22Rv1 (cell line): ENCODE measurements at regions not wholly inside any gene's neighbourhood (a gene's known extent, or its start where the extent isn't known, plus 50 kb on each side); places are given as distances from the start of the nearest gene placed in this dataset.

Experiments
- H3K27ac ChIP-seq: fragments of 450-650 bp; 2 replicates; pipeline ENCODE4 v1.5.1; 2017
- ZFX ChIP-seq: fragments of 450-650 bp; IDR thresholded peaks from 2 replicates; pipeline ENCODE4 v1.6.1; 2017; ENCODE audit warnings: antibody characterized with exemption, borderline replicate concordance
- TF ChIP-seq, protein P1 (sequence below): fragments of 450-650 bp; IDR thresholded peaks from 2 replicates; pipeline ENCODE4 v1.5.1; 2017; ENCODE audit warnings: mild to moderate bottlenecking

DNA sequence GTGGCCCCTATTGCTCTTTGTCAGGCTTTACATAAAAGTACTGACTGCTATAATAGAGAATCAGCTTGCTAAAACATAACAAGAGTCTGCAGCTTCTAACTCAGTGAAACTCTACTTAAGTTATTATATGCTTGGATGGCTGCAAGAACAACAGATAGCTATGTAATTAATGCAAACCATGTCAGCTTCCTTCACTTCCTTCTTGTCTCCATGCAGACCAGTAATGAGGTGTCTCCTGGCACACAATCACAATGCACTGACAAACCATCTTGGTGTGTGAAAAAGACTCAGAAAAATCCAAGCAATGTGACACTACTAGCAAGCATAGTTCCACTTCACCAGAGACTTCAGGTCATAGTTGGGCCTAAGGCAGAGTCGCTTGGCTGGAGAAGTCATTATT lies 2068.9 kb upstream of the PIK3C3 start:
- TF ChIP-seq ZFX: no peak
- TF ChIP-seq, protein P1, sequence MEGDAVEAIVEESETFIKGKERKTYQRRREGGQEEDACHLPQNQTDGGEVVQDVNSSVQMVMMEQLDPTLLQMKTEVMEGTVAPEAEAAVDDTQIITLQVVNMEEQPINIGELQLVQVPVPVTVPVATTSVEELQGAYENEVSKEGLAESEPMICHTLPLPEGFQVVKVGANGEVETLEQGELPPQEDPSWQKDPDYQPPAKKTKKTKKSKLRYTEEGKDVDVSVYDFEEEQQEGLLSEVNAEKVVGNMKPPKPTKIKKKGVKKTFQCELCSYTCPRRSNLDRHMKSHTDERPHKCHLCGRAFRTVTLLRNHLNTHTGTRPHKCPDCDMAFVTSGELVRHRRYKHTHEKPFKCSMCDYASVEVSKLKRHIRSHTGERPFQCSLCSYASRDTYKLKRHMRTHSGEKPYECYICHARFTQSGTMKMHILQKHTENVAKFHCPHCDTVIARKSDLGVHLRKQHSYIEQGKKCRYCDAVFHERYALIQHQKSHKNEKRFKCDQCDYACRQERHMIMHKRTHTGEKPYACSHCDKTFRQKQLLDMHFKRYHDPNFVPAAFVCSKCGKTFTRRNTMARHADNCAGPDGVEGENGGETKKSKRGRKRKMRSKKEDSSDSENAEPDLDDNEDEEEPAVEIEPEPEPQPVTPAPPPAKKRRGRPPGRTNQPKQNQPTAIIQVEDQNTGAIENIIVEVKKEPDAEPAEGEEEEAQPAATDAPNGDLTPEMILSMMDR: no peak
- no peak overlapping the region for H3K27ac ChIP-seq

DNA sequence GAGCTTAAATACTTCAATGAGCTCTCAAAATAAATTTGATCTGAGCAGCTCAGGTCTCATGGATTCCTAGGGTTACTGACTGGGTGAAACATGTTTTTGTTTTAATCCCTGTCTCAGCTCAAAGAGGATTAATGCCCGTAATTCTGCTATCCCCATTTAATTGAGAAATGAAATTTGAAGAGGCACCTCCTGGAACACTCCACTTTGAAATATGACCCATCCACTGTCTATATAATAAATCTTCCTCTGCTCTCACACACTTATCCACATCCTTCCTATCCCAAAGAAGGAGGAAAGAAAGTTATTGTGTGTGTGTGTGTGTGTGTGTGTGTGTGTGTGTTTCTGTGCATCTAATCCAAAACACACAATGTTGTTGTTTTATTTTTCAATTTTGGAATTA lies 2082.4 kb upstream of the PIK3C3 start:
- no peak overlapping the region for H3K27ac ChIP-seq
- TF ChIP-seq, protein P1: no peak
- TF ChIP-seq ZFX: no peak

DNA sequence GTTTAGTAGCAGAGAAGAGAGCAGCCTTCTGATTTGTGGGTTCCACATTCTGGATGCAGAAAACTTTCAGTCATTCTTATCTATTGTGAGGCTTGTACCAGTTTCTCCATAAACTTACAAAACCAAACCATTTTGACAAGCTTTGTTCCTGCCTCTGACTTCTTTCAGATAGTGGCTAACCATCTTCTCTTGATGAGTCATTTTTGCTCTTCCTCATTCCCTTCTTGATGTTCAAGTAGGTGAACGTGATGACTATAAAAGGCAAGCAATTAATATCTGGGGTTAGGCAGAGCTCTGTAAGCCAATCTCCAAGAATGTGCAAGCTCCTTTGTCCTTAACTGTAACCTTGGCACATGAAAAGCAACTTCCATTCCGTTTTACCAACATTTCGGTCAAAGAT lies 2083.1 kb upstream of the PIK3C3 start:
- no peak for TF ChIP-seq ZFX
- TF ChIP-seq, protein P1: no peak
- H3K27ac ChIP-seq: no peak overlapping the region

DNA sequence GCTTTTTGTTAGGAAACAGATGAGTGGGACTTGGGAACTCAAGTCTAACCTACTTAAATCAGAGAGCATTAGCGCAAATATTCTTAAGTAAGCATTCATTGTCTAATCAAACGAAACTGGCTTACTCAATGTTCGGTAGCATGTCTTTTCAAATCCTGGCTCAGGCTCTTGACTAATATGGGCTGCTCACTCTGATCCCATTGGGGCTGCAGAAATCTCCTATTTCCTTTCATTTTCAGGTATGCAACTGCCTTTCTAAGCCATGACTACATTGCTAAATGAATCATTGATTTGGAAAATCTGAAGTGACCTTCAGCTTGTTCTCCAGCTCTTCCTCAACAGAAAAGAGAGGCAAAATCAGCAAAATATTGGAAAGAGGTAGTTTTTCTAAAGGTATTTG lies 2084.4 kb upstream of the PIK3C3 start:
- H3K27ac ChIP-seq: no peak overlapping the region

DNA sequence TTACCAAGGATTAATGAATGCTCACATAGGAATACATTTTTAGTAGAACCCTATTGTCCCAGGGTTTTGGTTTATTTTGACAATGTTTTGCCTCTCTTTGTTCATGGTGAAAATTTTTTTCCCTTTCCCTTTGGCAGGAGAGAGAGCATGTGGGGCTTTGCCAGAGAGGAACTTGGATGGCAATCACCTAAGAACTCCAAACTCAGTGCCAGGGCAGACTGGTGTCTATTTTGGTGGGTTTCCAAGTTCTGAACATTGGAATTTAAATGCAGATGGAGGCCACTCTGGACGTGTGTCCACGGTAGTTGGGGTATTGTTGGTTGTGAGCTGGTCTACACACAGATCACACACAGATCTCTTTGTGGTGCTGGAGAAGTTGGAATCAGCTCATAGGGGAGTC lies 2091.1 kb upstream of the PIK3C3 start:
- no peak overlapping the region for H3K27ac ChIP-seq
- TF ChIP-seq, protein P1: no peak
- TF ChIP-seq ZFX: no peak

More for the DNA sequence above, 2084.4 kb upstream of the PIK3C3 start:
- TF ChIP-seq, protein P1: no peak
- TF ChIP-seq ZFX: no peak

DNA sequence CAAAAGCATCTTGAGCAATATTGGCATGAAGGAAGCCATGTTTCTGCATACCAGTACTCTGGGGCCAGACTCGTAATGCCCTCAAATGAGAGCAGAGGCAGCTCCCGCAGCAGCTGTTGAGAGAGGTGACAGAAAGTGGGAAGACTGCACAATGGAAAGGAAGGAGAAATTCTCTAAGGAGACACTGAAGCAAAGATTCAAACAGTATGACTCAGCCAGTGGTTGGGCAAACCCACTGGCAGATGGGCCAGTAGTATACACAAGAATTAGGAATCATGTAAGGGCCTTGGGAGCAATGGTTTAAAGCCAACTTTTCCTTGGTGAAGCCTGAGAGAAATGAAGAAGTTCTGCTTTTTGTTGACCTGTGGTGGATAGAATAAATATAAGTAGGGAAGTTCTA lies 2092.7 kb upstream of the PIK3C3 start:
- no peak overlapping the region for H3K27ac ChIP-seq

DNA sequence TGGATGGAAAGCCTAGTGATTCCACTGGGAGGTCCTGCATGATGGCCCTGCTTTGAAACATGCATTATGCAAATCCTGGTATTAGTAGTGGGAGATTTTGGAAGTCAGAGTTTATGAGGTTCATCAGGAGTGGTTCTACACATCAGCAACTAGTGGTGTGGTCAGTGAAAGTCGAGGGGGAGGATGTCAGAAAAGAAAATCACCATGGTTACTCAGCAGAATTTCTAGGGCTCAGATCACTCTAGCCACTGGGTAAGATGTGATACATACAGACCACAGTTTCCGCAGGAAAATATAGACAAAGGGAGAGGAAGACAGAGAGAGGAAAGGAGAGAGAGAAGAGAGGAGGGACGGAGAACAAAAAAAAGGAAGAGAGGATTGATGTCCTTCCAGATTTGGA lies 2100.7 kb upstream of the PIK3C3 start:
- no peak for TF ChIP-seq ZFX
- TF ChIP-seq, protein P1: no peak
- no peak overlapping the region for H3K27ac ChIP-seq

More for the DNA sequence above, 2092.7 kb upstream of the PIK3C3 start:
- TF ChIP-seq, protein P1: no peak
- no peak for TF ChIP-seq ZFX

DNA sequence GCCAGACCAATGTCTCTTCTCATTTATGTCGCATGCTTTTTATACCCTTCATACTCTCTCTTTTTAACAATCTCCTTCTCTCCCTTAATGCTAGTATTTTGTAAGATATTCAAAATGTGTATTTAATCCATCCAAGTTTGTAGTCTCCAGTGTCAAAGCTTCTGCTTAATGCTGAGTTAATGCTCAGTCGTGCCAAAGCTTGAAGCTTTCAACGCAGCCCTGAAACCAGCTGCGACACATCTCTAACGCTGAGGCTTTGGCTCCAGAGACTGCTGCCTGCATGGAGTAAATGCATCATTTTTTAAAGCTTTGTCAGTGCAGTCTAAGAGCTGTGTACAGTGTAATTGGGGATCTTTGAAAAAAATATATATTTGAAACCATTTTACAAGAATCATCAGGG lies 2108.8 kb upstream of the PIK3C3 start:
- TF ChIP-seq ZFX: no peak
- TF ChIP-seq, protein P1: no peak
- H3K27ac ChIP-seq: no peak overlapping the region
